ENCODE measurements at regions not wholly inside any gene's neighbourhood (a gene's known extent, or its start where the extent isn't known, plus 50 kb on each side); places are given as distances from the start of the nearest gene placed in this dataset.

GRCh38 chr11:100584201-100584985 lies 102.7 kb upstream of the ARHGAP42 start:
- no peaks in the 10 kb centered on the region for H3K36me3 Mint-ChIP-seq (ENCODE audit: insufficient read depth)
- no peak for DNase-seq (ENCODE audit: low spot score, unreplicated experiment)
- no peak for TF ChIP-seq CTCF (IDR thresholded peaks at IDR 0.05; ENCODE audit: unreplicated experiment)
- no peaks in the 10 kb centered on the region for H3K27me3 Mint-ChIP-seq
- peaks cover 2% of the 10 kb centered on the region for H3K4me1 Mint-ChIP-seq (ENCODE audit: low read depth)
- H3K27ac Mint-ChIP-seq, result no peak overlapping the region
- no peak overlapping the region for H3K4me3 Mint-ChIP-seq (ENCODE audit: low read depth)
- no peaks in the 10 kb centered on the region for H3K9me3 Mint-ChIP-seq (ENCODE audit: low read depth)

GRCh38 chr11:100585728-100586127 lies 101.4 kb upstream of the ARHGAP42 start:
- DNase-seq (ENCODE audit: low spot score, unreplicated experiment), result no peak
- Mint-ChIP-seq H3K4me3 (ENCODE audit: low read depth) (no peak overlapping the region), H3K27ac (no peak overlapping the region), H3K9me3 (ENCODE audit: low read depth) (peaks cover 5% of the 10 kb centered on the region), H3K27me3 (no peaks in the 10 kb centered on the region), H3K36me3 (ENCODE audit: insufficient read depth) (no peaks in the 10 kb centered on the region), H3K4me1 (ENCODE audit: low read depth) (peaks cover 2% of the 10 kb centered on the region)
- no peak for TF ChIP-seq CTCF (IDR thresholded peaks at IDR 0.05; ENCODE audit: unreplicated experiment)

- no peak for TF ChIP-seq CTCF (IDR thresholded peaks at IDR 0.05; ENCODE audit: unreplicated experiment)
- DNase-seq (ENCODE audit: low spot score, unreplicated experiment), result no peak
- Mint-ChIP-seq H3K9me3 (ENCODE audit: low read depth) (peaks cover 5% of the 10 kb centered on the region), H3K4me3 (ENCODE audit: low read depth) (no peak overlapping the region), H3K4me1 (ENCODE audit: low read depth) (peaks cover 2% of the 10 kb centered on the region), H3K27me3 (no peaks in the 10 kb centered on the region), H3K27ac (no peak overlapping the region), H3K36me3 (ENCODE audit: insufficient read depth) (no peaks in the 10 kb centered on the region)
These were observed 100.6 kb upstream of the ARHGAP42 start for GRCh38 chr11:100586361-100587101.

- H3K4me1 Mint-ChIP-seq (ENCODE audit: low read depth), result no peaks in the 10 kb centered on the region
- no peaks in the 10 kb centered on the region for H3K36me3 Mint-ChIP-seq (ENCODE audit: insufficient read depth)
- DNase-seq (ENCODE audit: low spot score, unreplicated experiment), result no peak
- H3K9me3 Mint-ChIP-seq (ENCODE audit: low read depth), result peaks cover 5% of the 10 kb centered on the region
- no peak overlapping the region for H3K27ac Mint-ChIP-seq
- H3K27me3 Mint-ChIP-seq, result peaks cover 2% of the 10 kb centered on the region
- no peak overlapping the region for H3K4me3 Mint-ChIP-seq (ENCODE audit: low read depth)
- TF ChIP-seq CTCF (IDR thresholded peaks at IDR 0.05; ENCODE audit: unreplicated experiment), result no peak
These were observed 94.3 kb upstream of the ARHGAP42 start for GRCh38 chr11:100592619-100593260.

- Mint-ChIP-seq H3K4me3 (ENCODE audit: low read depth) (no peak overlapping the region), H3K27me3 (peaks cover 2% of the 10 kb centered on the region), H3K27ac (no peak overlapping the region), H3K4me1 (ENCODE audit: low read depth) (no peaks in the 10 kb centered on the region), H3K36me3 (ENCODE audit: insufficient read depth) (no peaks in the 10 kb centered on the region), H3K9me3 (ENCODE audit: low read depth) (peaks cover 5% of the 10 kb centered on the region)
- no peak for TF ChIP-seq CTCF (IDR thresholded peaks at IDR 0.05; ENCODE audit: unreplicated experiment)
- DNase-seq (ENCODE audit: low spot score, unreplicated experiment), result no peak
These were observed 93.8 kb upstream of the ARHGAP42 start for GRCh38 chr11:100593291-100593690.

Data from progenitor cell of endocrine pancreas (in vitro differentiated cells).